Pancreas (tissue), 10 donors: ENCODE measurements at regions not wholly inside any gene's neighbourhood (a gene's known extent, or its start where the extent isn't known, plus 50 kb on each side); places are given as distances from the start of the nearest gene placed in this dataset.

Experiments
- ATAC-seq, 4 donors: fragments of 200-7000 bp; cut with Tn5 transposase; one replicate each; pipeline versions ENCODE4 v1.8.0 to v1.9.1; 2020; ENCODE audit warnings: mild to moderate bottlenecking in 4 of 4, moderate library complexity in 4 of 4
- DNase-seq, 6 donors: peaks; one replicate each; pipeline ENCODE4 v3.0.0-alpha.2; 2020
- FAIRE-seq: peaks from 2 replicates; lab custom pipeline; 2012; peaks lifted over from hg19 to GRCh38; lab: Jason Lieb, UNC
- H3K27ac ChIP-seq, 4 donors: fragments of 200-600 bp; sonication (generic); 1 replicate in 3 of 4; 2 replicates in 1 of 4; pipeline versions ENCODE4 v1.5.0 to v1.8.0; 2020
- H3K27me3 ChIP-seq, 4 donors: fragments of 200-600 bp; one replicate each; pipeline ENCODE4 v1.8.0; 2021
- H3K36me3 ChIP-seq, 3 donors: fragments of 200-600 bp; sonication (generic) in 1 of 3; one replicate each; pipeline versions ENCODE4 v1.5.0 to v1.8.0; 2020 to 2021
- H3K4me1 ChIP-seq, 3 donors: fragments of 200-600 bp; one replicate each; pipeline ENCODE4 v1.8.0; 2021
- H3K4me3 ChIP-seq, 4 donors: fragments of 200-600 bp; sonication (generic) in 2 of 4; one replicate each; pipeline versions ENCODE4 v1.5.0 to v1.8.0; 2020 to 2021
- H3K9me3 ChIP-seq, 4 donors: fragments of 200-600 bp; one replicate each; pipeline ENCODE4 v1.8.0; 2021
- WGBS, 2 donors: extraction: QIAGEN DNeasy Blood & Tissue Kit; methylation state at CpG; one replicate each; pipeline ENCODE4 v1.1.7; 2013; 5-methylcytosine and 5-hydroxymethylcytosine counted together
- intact Hi-C, 3 donors: fragments of 100-400 bp; cut with DNase I; formaldehyde crosslinking; loops; one replicate each; pipeline versions ENCODE4 v1.11.1 to v1.14.2; 2022
- TF ChIP-seq, protein P1 (sequence below), 4 donors: fragments of 200-600 bp; sonication (generic) in 3 of 4; IDR thresholded peaks; one replicate each; pipeline versions ENCODE4 v1.5.0 to v1.8.0; 2021; ENCODE audit warnings: antibody characterized with exemption in 4 of 4
- donor health status: healthy with polysubstance abuse.
- donor health status: DM: no; HTN: no; CAD: no; lungs with moderate emphysema.
- donor health status: DM: no; HTN: no; CAD: no.
- donor health status: control.
- donor health status: control.
- donor health status: Bipolar disorder and iron deficiency.
- donor health status: DM: yes; HTN: yes; CAD: no.
- donor health status: DM: no; HTN: no; CAD: no.
- donor health status: DM: no; HTN: no; CAD: no.
- donor health status: DM: yes; HTN: yes; CAD: no.

DNA sequence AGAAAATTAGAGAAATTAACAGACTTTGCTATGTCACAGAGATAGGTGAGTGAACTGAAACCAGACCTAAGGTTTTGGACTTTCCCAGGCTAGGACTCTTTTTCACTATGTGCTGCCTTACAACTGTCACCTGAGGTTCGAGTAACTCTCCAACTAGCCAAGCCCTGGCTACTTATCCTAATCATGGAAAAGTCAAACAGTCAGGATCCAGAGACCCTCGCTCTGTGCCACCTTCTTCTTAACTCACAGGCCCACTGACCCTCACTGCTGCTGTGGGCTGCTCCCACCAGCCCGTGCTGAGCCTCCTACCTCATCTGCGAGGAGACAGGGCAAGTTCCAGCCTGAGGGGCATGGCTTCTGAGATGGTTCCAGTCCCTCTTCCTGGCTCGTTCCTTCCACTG, 211.4 kb upstream of the KLF14 start:
- DNase-seq (no peak), ATAC-seq (no peak), FAIRE-seq (no peak)
- peaks cover 8 to 27% (median 13%) of the 10 kb centered on the region in 3 donors for H3K4me1 ChIP-seq
- WGBS, 2 donors, result 90 to 94% methylated on average over 5 of the region's 5 CpGs
- no peaks in the 10 kb centered on the region for H3K27me3 ChIP-seq
- H3K4me3 ChIP-seq, result no peak overlapping the region
- no peaks in the 10 kb centered on the region for H3K9me3 ChIP-seq
- H3K36me3 ChIP-seq, result no peaks in the 10 kb centered on the region
- TF ChIP-seq, protein P1, sequence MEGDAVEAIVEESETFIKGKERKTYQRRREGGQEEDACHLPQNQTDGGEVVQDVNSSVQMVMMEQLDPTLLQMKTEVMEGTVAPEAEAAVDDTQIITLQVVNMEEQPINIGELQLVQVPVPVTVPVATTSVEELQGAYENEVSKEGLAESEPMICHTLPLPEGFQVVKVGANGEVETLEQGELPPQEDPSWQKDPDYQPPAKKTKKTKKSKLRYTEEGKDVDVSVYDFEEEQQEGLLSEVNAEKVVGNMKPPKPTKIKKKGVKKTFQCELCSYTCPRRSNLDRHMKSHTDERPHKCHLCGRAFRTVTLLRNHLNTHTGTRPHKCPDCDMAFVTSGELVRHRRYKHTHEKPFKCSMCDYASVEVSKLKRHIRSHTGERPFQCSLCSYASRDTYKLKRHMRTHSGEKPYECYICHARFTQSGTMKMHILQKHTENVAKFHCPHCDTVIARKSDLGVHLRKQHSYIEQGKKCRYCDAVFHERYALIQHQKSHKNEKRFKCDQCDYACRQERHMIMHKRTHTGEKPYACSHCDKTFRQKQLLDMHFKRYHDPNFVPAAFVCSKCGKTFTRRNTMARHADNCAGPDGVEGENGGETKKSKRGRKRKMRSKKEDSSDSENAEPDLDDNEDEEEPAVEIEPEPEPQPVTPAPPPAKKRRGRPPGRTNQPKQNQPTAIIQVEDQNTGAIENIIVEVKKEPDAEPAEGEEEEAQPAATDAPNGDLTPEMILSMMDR (IDR thresholded peaks at IDR 0.05), result no peak
- intact Hi-C loops, result no loop called here
- no peak overlapping the region for H3K27ac ChIP-seq

DNA sequence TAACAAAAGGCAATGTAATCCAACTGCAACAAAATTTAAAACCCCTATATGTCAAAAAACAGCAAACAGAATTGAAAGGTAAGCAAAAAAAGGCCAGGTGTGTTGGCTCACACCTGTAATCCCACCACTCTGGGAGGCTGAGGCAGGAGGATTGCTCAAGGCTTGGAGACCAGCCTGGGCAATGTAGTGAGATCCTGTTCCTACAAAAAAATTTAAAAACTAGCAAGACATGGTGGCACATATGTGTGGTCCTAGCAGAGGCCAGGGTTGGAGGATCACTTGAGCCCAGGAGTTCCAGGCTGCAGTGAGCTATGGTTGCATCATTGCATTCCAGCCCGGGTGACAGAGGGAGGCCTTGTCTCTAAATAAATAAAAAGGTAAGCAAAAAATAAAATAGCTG, 212.1 kb upstream of the KLF14 start:
- WGBS, 2 donors, result 54 to 63% methylated on average over 1 of the region's 1 CpG
- Histone ChIP-seq H3K27ac (no peak overlapping the region), H3K4me3 (no peak overlapping the region), H3K4me1 (peaks cover 6 to 27% (median 8%) of the 10 kb centered on the region in 3 donors), H3K9me3 (no peaks in the 10 kb centered on the region), H3K27me3 (no peaks in the 10 kb centered on the region), H3K36me3 (no peaks in the 10 kb centered on the region)
- intact Hi-C loops, result no loop called here
- TF ChIP-seq, protein P1 (IDR thresholded peaks at IDR 0.05), result no peak
- DNase-seq (no peak), ATAC-seq (no peak), FAIRE-seq (no peak)

DNA sequence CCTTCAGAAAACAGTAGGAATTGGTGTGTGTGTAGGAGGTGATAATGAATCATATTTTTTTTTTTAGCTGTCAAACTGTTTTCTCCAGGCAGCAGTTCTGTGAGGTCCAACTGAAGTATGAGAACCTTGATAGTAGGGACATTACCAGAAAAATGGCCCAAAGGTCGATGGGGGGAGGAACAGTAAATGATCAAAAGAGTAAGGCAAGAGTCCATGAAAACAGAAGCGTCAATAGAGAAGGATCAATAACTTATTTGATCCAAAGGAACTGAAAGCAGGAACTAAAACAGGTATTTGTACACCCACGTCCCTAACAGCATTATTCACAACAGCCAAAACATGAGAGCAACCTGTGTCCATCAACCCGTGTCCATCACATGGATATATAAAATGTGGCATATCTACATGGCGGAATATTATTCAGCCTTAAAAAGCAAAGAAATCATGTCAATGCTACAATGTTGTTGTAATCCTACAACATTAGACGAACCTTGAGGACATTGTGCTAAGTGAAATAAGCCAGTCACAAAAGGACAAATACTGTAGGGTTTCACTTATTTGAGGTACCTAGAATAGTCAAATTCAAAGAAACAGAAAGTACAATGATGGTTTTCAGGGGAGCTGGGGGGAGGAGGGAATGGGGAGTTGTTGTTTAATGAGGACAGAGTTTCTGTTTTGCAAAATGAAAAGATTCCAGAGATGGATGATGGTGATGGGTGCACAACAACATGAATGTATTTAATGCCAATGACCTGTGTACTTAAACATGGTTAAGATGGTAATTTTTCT, 214.0 kb upstream of the KLF14 start:
- FAIRE-seq, result no peak
- H3K4me3 ChIP-seq, result no peak overlapping the region
- no peaks in the 10 kb centered on the region for H3K36me3 ChIP-seq
- WGBS, 2 donors, result 88 to 93% methylated on average over 6 of the region's 6 CpGs
- intact Hi-C loops, result no loop called here
- peaks cover 0 to 15% (median 8%) of the 10 kb centered on the region in 3 donors for H3K4me1 ChIP-seq
- no peak for DNase-seq
- H3K27me3 ChIP-seq, result no peaks in the 10 kb centered on the region
- no peaks in the 10 kb centered on the region for H3K9me3 ChIP-seq
- no peak for ATAC-seq
- TF ChIP-seq, protein P1 (IDR thresholded peaks at IDR 0.05), result no peak
- H3K27ac ChIP-seq, result no peak overlapping the region

DNA sequence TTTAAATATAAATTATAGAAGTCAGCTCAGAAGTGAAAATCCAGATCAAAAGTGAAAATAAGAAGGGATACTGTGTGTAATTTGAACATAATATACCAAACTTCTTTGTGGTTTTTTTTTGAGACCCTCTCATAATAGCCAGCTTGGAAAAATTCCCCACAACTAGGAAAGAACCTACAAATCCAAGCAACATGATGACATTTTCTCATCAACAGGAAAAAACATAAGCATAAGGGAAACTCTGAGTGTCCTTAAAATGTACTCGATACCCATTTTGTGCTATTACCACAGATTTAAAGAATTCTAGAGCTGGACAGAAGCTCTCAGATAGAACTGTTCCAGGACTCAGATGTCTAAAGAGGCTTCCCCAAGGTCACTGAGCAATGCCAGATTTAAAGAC, 214.8 kb upstream of the KLF14 start:
- TF ChIP-seq, protein P1 (IDR thresholded peaks at IDR 0.05), result no peak
- ATAC-seq (no peak), FAIRE-seq (no peak), DNase-seq (no peak)
- Histone ChIP-seq H3K9me3 (no peaks in the 10 kb centered on the region), H3K4me1 (peaks cover 0 to 9% (median 5%) of the 10 kb centered on the region in 3 donors), H3K4me3 (no peak overlapping the region), H3K27me3 (no peaks in the 10 kb centered on the region), H3K27ac (no peak overlapping the region), H3K36me3 (no peaks in the 10 kb centered on the region)
- intact Hi-C loops, result no loop called here
- WGBS, 2 donors, result 92 to 94% methylated on average over 1 of the region's 1 CpG

DNA sequence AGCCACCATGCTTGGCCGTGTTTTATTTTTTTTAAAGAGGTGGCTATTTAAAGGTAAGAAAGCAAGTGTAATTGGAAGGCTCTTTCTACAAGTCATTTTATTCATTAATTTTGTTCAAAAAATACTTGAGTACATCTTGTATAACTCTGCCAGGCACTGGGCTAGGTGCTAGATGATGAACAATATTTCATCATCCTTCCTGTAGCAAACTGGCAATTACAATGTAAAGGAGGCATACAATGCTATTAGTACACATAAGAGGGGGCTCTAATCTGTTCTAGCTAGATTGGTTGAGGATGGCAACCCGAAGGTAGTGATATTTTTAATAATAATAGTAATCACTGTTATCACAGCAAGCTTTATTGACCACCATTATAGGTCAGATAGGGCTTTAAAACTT, 215.5 kb upstream of the KLF14 start:
- H3K27ac ChIP-seq, result no peak overlapping the region
- no peak for ATAC-seq
- H3K4me3 ChIP-seq, result no peak overlapping the region
- TF ChIP-seq, protein P1 (IDR thresholded peaks at IDR 0.05), result no peak
- WGBS, 2 donors, result 82 to 89% methylated on average over 2 of the region's 2 CpGs
- H3K9me3 ChIP-seq, result no peaks in the 10 kb centered on the region
- H3K36me3 ChIP-seq, result no peaks in the 10 kb centered on the region
- H3K4me1 ChIP-seq, result peaks cover 0 to 1% (median 0%) of the 10 kb centered on the region in 3 donors
- intact Hi-C loops, result no loop called here
- no peaks in the 10 kb centered on the region for H3K27me3 ChIP-seq
- no peak for DNase-seq
- FAIRE-seq, result no peak
